DOHH2 (cell line): ENCODE measurements at regions not wholly inside any gene's neighbourhood (a gene's known extent, or its start where the extent isn't known, plus 50 kb on each side); places are given as distances from the start of the nearest gene placed in this dataset.

ENCODE experiments used
- EZH2phosphoT487 ChIP-seq: fragments of 200-600 bp; sonication (generic); IDR thresholded peaks from 2 replicates; pipeline ENCODE4 v1.6.1; 2017; ENCODE audit warnings: borderline replicate concordance, mild to moderate bottlenecking, antibody characterized with exemption, low read length, moderate library complexity, mixed read lengths
- TF ChIP-seq, protein P1 (sequence below): fragments of 200-600 bp; sonication (generic); IDR thresholded peaks from one replicate; pipeline ENCODE4 v1.5.1; 2014; ENCODE audit warnings: antibody characterized with exemption, mild to moderate bottlenecking, low read depth, low read length; ENCODE audit not compliant: poor library complexity, severe bottlenecking

DNA sequence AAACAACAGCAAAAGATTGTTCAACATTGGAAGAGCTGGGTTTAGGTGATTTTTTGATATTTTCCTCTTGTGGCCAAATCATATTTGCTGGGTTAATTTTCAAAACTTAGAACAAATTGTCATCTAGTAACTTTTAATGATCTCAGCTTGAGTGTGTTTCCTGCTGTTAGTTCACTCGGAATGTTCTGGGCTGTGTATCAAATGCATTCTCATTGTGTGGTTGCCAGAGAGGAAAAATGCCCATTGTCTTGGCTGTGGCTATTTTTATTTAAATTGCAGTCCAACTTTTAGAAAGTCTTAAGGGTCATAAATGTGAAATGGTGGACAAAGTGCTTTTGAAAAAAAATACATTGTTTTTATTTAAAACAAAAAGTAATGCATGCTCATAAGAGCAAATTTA is 542.0 kb downstream of the TNS3 start:
- TF ChIP-seq, protein P1, sequence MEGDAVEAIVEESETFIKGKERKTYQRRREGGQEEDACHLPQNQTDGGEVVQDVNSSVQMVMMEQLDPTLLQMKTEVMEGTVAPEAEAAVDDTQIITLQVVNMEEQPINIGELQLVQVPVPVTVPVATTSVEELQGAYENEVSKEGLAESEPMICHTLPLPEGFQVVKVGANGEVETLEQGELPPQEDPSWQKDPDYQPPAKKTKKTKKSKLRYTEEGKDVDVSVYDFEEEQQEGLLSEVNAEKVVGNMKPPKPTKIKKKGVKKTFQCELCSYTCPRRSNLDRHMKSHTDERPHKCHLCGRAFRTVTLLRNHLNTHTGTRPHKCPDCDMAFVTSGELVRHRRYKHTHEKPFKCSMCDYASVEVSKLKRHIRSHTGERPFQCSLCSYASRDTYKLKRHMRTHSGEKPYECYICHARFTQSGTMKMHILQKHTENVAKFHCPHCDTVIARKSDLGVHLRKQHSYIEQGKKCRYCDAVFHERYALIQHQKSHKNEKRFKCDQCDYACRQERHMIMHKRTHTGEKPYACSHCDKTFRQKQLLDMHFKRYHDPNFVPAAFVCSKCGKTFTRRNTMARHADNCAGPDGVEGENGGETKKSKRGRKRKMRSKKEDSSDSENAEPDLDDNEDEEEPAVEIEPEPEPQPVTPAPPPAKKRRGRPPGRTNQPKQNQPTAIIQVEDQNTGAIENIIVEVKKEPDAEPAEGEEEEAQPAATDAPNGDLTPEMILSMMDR = no peak
- TF ChIP-seq EZH2phosphoT487 = no peak
